Neural cell (in vitro differentiated cells): ENCODE measurements at regions not wholly inside any gene's neighbourhood (a gene's known extent, or its start where the extent isn't known, plus 50 kb on each side); places are given as distances from the start of the nearest gene placed in this dataset.

ENCODE experiments used
- H2AFZ ChIP-seq: fragments of 200-600, 300-800 bp; sonication (generic), shearing (Covaris generic); 2 replicates; pipeline ENCODE4 v1.6.0; 2014; ENCODE audit warnings: low read depth, mild to moderate bottlenecking, antibody characterized with exemption, low read length, moderate library complexity
- H3F3A ChIP-seq: fragments of 200-600 bp; shearing (Covaris generic); 2 replicates; pipeline ENCODE4 v1.6.1; 2016; ENCODE audit warnings: mild to moderate bottlenecking, moderate library complexity, mixed read lengths, antibody characterized with exemption, low read length; ENCODE audit not compliant: insufficient read depth, poor library complexity, severe bottlenecking
- H3K27ac ChIP-seq: fragments of 200-600, 300-800 bp; sonication (generic), shearing (Covaris generic); 2 replicates; pipeline ENCODE4 v1.5.1; 2014; ENCODE audit warnings: mild to moderate bottlenecking, low read length, moderate library complexity
- H3K27me3 ChIP-seq: fragments of 300-800, 200-600 bp; sonication (generic), shearing (Covaris generic); 2 replicates; pipeline ENCODE4 v1.6.0; 2014; ENCODE audit warnings: mild to moderate bottlenecking, low read depth, low read length, moderate library complexity; ENCODE audit not compliant: insufficient read depth
- H3K36me3 ChIP-seq: fragments of 300-800, 200-600 bp; sonication (generic), shearing (Covaris generic); 2 replicates; pipeline ENCODE4 v1.5.1; 2014; ENCODE audit warnings: mild to moderate bottlenecking, antibody characterized with exemption, low read length, moderate library complexity; ENCODE audit not compliant: insufficient read depth
- H3K4me2 ChIP-seq: fragments of 300-800, 200-600 bp; sonication (generic), shearing (Covaris generic); 2 replicates; pipeline ENCODE4 v1.6.0; 2014; ENCODE audit warnings: mild to moderate bottlenecking, low read length
- H3K4me3 ChIP-seq: fragments of 300-800, 200-600 bp; sonication (generic), shearing (Covaris generic); 2 replicates; pipeline ENCODE4 v1.5.1; 2014; ENCODE audit warnings: mild to moderate bottlenecking, low read length, moderate library complexity
- H3K79me2 ChIP-seq: fragments of 200-600 bp; shearing (Covaris generic); replicated peaks from 2 replicates; pipeline ENCODE4 v1.6.0; 2014; ENCODE audit warnings: mild to moderate bottlenecking, low read length, moderate library complexity; ENCODE audit not compliant: insufficient read depth
- H3K9ac ChIP-seq: fragments of 300-800, 200-600 bp; sonication (generic), shearing (Covaris generic); 2 replicates; pipeline ENCODE4 v1.6.1; 2016; ENCODE audit warnings: mild to moderate bottlenecking, low read length, mixed read lengths
- H3K9me2 ChIP-seq: fragments of 200-600 bp; shearing (Covaris generic); 2 replicates; pipeline ENCODE4 v1.6.1; 2016; ENCODE audit warnings: mild to moderate bottlenecking, low read length, mixed read lengths; ENCODE audit not compliant: insufficient read depth
- H3K9me3 ChIP-seq: fragments of 200-600, 300-800 bp; sonication (generic), shearing (Covaris generic); 2 replicates; pipeline ENCODE4 v1.6.1; 2016; ENCODE audit warnings: mild to moderate bottlenecking, mixed run types, low read length, moderate library complexity, mixed read lengths
- H4K20me1 ChIP-seq: fragments of 200-600 bp; shearing (Covaris generic); 2 replicates; pipeline ENCODE4 v1.6.1; 2016; ENCODE audit warnings: mild to moderate bottlenecking, mixed run types; ENCODE audit not compliant: insufficient read depth
- CTCF ChIP-seq: fragments of 450-650 bp; IDR thresholded peaks from 2 replicates; pipeline ENCODE4 v1.5.1; 2014; ENCODE audit warnings: antibody characterized with exemption, mild to moderate bottlenecking, moderate library complexity; ENCODE audit not compliant: poor library complexity, severe bottlenecking
- EP300 ChIP-seq: fragments of 450-650 bp; conservative IDR thresholded peaks from 2 replicates; pipeline ENCODE4 v1.6.1; 2014; ENCODE audit warnings: antibody characterized with exemption, mild to moderate bottlenecking, moderate library complexity; ENCODE audit not compliant: poor library complexity, severe bottlenecking
- EZH2 ChIP-seq: fragments of 200-600, 300-800 bp; shearing (Covaris generic), sonication (generic); IDR thresholded peaks from 2 replicates; pipeline ENCODE4 v1.6.1; 2014; ENCODE audit warnings: antibody characterized with exemption, low read length, borderline replicate concordance, mild to moderate bottlenecking; ENCODE audit not compliant: insufficient read depth, poor library complexity, severe bottlenecking
- MXI1 ChIP-seq: fragments of 450-650 bp; conservative IDR thresholded peaks from 2 replicates; pipeline ENCODE4 v1.6.1; 2014; ENCODE audit warnings: antibody characterized with exemption, mild to moderate bottlenecking; ENCODE audit not compliant: poor library complexity, severe bottlenecking
- POLR2AphosphoS5 ChIP-seq: IDR thresholded peaks from 2 replicates; pipeline ENCODE4 v1.6.1; 2012
- RAD21 ChIP-seq: fragments of 450-650 bp; conservative IDR thresholded peaks from 2 replicates; pipeline ENCODE4 v1.6.1; 2014; ENCODE audit warnings: antibody characterized with exemption, mild to moderate bottlenecking, moderate library complexity
- REST ChIP-seq: IDR thresholded peaks from 2 replicates; pipeline ENCODE4 v1.6.1; 2012; ENCODE audit warnings: borderline replicate concordance
- SMC3 ChIP-seq: fragments of 450-650 bp; conservative IDR thresholded peaks from 2 replicates; pipeline ENCODE4 v1.6.1; 2014; ENCODE audit warnings: antibody characterized with exemption, mild to moderate bottlenecking, moderate library complexity; ENCODE audit not compliant: poor library complexity
- TAF1 ChIP-seq: IDR thresholded peaks from 2 replicates; pipeline ENCODE4 v1.6.1; 2012; ENCODE audit warnings: low read depth

GRCh38 chr7:110105840-110106239 lies 985.1 kb upstream of the LRRN3 start:
- Histone ChIP-seq H3K79me2 (no peaks in the 10 kb centered on the region), H3K9me2 (no peaks in the 10 kb centered on the region), H4K20me1 (no peaks in the 10 kb centered on the region), H3K9me3 (no peaks in the 10 kb centered on the region), H3K27me3 (no peaks in the 10 kb centered on the region), H2AFZ (no peak overlapping the region), H3K27ac (no peak overlapping the region), H3K36me3 (no peaks in the 10 kb centered on the region), H3F3A (no peaks in the 10 kb centered on the region), H3K4me2 (no peak overlapping the region), H3K9ac (no peak overlapping the region), H3K4me3 (no peak overlapping the region)
- TF ChIP-seq EP300 (no peak), REST (no peak), EZH2 (no peak), TAF1 (no peak), POLR2AphosphoS5 (no peak), MXI1 (no peak), RAD21 (no peak), SMC3 (no peak), CTCF (no peak)

- Histone ChIP-seq H3K4me3 (no peak overlapping the region), H3K27me3 (no peaks in the 10 kb centered on the region), H3F3A (no peaks in the 10 kb centered on the region), H3K36me3 (no peaks in the 10 kb centered on the region), H3K9me2 (no peaks in the 10 kb centered on the region), H3K79me2 (no peaks in the 10 kb centered on the region), H3K9me3 (no peaks in the 10 kb centered on the region), H3K9ac (no peak overlapping the region), H2AFZ (no peak overlapping the region), H3K4me2 (no peak overlapping the region), H4K20me1 (no peaks in the 10 kb centered on the region), H3K27ac (no peak overlapping the region)
- no peak for TF ChIP-seq EZH2
- TF ChIP-seq SMC3: no peak
Observed at GRCh38 chr7:110119883-110120581, 970.9 kb upstream of the LRRN3 start.

- no peaks in the 10 kb centered on the region for H3K9me2 ChIP-seq
- no peak overlapping the region for H3K4me3 ChIP-seq
- no peaks in the 10 kb centered on the region for H3F3A ChIP-seq
- H3K9me3 ChIP-seq: no peaks in the 10 kb centered on the region
- H3K79me2 ChIP-seq: no peaks in the 10 kb centered on the region
- H4K20me1 ChIP-seq: no peaks in the 10 kb centered on the region
- H3K9ac ChIP-seq: no peak overlapping the region
- no peak overlapping the region for H3K27ac ChIP-seq
- no peak overlapping the region for H3K4me2 ChIP-seq
- H2AFZ ChIP-seq: no peak overlapping the region
- TF ChIP-seq TAF1 (no peak), MXI1 (no peak), EP300 (no peak), POLR2AphosphoS5 (no peak), REST (no peak), SMC3 (no peak), CTCF (no peak), EZH2 (no peak), RAD21 (no peak)
- no peaks in the 10 kb centered on the region for H3K27me3 ChIP-seq
- no peaks in the 10 kb centered on the region for H3K36me3 ChIP-seq
Observed at GRCh38 chr7:110129159-110129558, 961.8 kb upstream of the LRRN3 start.
